ENCODE measurements at regions not wholly inside any gene's neighbourhood (a gene's known extent, or its start where the extent isn't known, plus 50 kb on each side); places are given as distances from the start of the nearest gene placed in this dataset.

- DNase-seq, result no peak
These were observed 102.9 kb downstream of the PFKFB3 start for GRCh38 chr10:6305401-6306321.

DNA sequence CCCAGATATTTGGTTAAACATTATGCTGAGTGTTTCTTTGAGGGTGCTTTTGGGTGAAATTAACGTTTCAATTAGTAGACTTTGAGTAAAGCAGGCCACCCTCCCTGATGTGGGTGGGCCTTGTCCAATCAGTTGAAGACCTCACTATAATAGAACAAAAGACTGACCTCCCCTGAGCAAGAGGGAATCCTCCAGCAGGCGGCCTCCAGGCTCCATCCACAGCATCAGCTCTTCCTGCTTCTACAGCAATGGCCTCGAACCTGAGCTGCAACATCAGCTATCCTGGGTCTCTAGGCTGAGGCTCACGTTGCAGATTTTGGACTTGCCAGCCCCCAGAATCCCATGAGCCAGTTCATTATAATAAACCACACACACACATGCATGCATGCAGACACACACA is 104.2 kb downstream of the PFKFB3 start:
- DNase-seq, result no peak

GRCh38 chr10:6309816-6310215 is 107.1 kb downstream of the PFKFB3 start:
- DNase-seq, result no peak

DNA sequence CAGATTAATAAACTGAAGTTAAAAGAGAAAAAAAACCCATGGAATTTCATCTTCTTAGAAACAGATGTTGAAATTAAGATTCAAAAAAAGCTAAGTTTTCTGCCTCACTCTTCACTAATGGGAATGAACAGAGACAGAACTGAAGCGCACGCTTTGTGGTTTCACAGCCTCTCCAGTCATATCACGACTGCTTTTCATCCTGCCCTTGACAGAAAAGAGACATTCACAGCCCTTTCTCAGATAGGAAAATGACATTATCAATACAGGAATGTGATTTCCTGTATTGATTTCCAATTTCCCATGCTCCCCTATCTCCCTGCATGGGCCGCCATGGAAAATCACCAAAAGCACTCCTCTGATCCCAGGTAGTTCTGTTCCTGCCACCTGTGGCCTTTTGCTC is 108.2 kb downstream of the PFKFB3 start:
- DNase-seq, result peak; percentile 54

- no peak for DNase-seq
These were observed 109.1 kb downstream of the PFKFB3 start for GRCh38 chr10:6311700-6312330.

DNA sequence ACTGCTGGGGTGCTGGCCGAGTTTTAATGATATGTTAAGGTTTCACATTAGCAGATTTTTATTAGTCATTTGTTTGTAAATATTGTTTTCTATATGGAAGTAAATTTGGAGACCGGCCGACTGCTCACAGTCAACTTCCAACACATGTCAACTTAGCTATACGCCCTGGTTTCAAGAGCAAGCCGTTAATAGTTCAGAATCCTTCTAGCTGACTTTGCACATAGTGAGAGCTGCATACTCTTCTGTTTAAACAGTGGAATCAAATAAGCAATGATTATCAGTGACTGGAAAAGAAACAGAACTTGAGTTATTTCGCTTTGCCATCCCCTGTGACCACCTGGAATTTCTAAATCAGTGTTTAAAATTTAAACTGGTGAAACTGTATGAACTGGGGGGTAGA is 109.9 kb downstream of the PFKFB3 start:
- no peak for DNase-seq

DNA sequence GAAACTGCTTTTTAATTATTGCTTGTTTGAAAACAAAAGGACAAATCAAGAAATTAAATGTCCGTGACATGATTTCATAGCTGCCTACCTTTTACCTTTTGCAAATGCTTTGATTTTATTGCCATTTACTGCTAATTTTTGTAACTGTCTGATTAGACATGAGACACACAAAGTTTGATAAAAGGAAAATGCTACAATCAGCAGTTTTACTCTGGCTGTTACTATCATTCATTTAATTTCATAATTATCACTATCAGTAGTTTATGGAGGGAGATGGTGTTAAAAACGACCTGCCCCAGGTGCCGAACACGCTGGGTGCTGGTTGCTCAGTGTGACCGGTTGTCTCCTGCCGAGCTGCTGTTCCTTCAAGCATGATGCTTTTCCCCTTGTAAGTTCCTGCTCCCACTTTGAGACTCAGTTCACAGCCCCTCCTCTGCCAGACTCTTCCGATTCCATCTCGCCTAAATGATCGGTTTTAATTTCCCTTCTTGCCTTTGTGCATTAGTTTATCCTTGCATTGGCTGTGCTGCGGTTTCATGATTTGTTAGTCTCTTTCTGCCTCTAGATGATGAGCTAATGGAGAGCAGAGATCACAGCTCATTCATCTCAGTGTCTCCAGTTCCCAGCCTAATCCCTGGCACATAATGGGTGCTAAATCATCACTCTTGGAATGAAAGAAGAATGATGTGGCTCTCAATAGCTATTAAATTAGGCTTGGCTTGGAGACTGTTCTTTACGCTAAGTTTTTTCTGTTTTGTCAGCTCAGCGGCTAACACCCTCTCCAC is 110.6 kb downstream of the PFKFB3 start:
- DNase-seq, result no peak

- no peak for DNase-seq
These were observed 112.0 kb downstream of the PFKFB3 start for GRCh38 chr10:6314620-6315205.

DNA sequence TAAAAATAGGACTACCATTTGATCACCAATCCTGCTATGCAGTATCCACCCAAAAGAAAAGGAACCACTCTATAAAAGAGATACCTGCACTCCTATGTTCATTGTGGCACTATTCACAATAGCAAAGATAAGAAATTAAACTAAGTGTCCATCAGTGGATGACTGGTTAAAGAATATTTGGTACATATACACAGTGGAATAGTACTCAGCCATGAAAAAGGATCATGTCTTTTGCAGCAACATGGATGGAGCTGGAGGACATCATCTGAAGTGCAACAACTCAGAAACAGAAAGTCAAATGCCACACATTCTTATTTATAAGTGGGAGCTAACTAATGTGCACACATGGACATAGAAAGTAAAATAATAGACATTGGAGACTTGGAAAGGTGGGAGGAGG is 116.4 kb downstream of the PFKFB3 start:
- no peak for DNase-seq

DNA sequence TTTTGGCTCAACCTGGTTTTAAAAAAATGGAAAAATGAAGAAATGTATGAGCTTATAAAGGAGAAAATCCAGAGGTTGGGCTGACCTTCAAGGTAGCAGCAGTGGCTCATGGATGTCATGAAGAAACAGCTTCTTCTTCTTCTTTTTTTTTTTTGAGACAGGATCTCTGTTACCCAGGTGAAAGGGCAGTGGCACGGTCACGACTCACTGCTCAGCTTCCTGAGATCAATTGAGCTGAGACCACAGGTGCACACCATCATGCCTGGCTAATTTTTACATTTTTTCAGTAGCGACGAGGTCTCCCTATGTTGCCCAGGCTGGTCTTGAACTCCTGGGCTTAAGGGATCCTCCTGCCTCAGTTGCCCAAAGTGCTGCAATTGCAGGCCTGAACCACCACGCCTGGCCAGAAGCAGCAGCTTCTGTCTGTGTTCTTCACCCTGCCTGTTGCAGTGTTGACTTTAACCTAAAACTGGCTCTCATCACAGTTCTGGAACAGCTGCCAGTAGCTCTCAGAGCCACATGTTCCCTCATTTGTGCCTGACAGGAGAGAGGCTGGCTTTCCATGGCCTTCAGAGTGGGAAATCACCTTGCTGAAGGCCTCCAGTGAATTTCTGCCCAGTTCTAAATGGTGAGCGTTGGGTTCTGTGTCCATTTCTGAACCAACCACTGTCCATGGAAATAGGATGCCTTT is 117.7 kb downstream of the PFKFB3 start:
- no peak for DNase-seq

- DNase-seq, result no peak
These were observed 119.1 kb downstream of the PFKFB3 start for GRCh38 chr10:6321880-6322279.

GRCh38 chr10:6322805-6323204 is 120.1 kb downstream of the PFKFB3 start:
- no peak for DNase-seq

- DNase-seq, result no peak
These were observed 125.4 kb downstream of the PFKFB3 start for GRCh38 chr10:6327961-6328698.

DNA sequence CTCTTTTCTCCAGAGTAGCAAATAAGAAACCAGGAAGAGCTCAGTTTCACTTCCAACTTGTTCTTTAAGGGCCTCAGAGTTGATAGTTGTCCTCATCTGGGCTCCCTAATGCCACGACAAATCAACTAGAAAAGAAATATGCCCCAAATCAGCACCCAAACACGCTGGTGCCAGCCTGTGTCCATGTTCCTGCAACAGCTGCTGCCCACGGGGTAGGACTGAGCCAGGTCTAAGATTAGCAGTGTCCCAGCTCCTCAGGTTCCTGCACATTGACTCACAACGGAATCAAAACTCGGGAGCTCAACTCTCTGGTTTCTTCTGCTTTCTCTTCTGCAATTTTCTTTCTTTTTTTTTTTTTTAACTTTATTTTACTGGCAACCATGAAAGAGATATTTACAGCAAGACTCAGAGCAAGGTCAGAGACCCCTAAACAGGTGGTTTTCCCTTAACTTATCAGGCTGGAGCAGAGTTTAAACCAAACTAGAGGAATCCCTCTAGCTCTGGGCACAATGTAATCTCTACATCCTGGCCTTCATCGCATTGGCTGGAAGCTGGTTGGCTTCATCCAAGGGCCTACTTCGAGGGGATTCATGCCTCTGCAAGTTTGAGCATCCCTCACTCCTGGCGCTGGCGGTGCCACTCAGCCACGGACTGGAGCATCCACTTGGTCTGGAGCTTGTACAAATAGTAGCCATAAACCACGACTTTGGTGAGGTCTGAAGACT is 126.1 kb downstream of the PFKFB3 start:
- no peak for DNase-seq

GRCh38 chr10:6333086-6333485 is 130.4 kb downstream of the PFKFB3 start:
- no peak for DNase-seq

DNA sequence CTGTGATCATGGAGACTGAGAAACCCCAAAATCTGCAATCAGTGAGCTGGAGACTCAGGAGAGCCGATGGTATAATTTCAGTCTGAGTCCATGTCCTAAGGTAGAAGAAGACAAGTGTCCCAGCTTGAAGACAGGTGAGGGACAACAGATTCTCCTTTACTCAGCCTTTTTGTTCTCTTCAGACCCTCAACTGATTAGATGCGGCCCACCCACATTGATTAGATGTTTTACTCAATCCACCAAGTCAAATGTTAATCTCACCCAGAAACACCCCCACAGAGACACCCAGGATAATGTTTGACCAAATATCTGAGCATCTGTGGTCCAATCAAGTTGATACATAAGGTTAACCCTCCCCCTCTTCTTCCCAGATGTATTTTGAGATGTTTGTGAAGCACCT is 131.2 kb downstream of the PFKFB3 start:
- DNase-seq, result no peak

DNA sequence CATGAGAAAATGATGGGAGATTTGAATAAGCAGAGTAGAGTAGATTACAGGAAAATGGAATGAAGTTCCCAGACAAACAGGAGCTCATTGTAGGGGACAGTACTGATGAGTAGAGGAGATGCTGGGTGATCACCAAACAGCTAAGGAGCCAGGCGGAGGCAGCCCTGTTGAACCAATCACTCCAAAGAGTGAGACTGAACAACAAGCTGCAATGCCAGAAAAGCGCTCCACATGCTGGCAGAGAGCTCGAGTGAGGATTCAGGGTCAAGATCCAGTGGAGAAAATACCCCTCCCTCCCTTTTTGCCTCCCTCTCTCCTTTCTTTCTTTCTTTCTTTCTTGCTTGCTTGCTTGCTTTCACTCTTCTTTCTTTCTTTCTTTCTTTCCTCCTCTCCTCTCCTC is 133.3 kb downstream of the PFKFB3 start:
- DNase-seq, result no peak

GRCh38 chr10:6337382-6337781 is 134.7 kb downstream of the PFKFB3 start:
- no peak for DNase-seq

DNA sequence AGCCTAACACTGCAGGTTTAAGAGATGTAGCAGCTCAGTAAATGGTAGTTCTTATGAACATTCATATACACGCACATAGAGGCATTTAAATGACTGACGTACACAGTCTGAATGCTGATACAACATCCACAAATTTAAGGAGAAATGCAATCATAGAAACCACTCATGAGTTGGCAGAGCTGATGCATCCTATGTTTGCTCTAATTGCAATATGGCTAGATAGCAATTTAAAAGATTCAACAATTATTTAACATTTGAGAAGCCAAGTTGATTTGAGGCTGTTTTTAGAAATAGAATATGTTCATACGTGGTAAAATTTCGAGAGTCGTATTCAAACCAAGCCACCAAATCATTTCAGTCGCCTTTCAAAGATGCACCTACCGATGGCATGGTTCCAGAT is 135.6 kb downstream of the PFKFB3 start:
- no peak for DNase-seq

GRCh38 chr10:6339891-6340290 is 137.2 kb downstream of the PFKFB3 start:
- DNase-seq, result no peak

DNA sequence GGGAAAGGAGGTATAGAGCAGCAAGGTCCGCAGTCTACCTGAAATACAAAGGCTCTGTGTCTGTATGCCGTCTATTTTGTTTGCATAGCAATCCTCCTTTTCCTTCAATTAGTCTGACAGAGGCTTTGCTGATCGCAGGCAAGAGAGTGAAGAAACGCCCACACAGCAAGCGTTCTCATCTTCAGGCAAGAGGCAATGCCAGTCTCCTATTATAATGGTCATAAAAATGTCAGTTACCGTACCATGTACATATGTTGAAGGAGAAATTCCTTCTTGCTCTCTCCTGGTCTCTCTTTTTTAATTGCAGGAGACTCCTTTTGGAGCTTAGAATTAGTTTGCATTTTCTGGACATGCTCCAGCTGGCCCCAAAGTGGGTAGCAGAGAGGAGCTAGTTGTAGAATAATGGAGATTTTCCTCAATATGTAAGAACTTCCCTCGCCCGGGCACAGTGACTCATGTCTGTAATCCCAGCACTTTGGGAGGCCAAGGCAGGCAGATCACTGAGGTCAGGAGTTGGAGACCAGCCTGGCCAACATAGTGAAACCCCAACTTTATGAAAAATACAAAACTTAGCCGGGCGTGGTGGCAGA is 139.5 kb downstream of the PFKFB3 start:
- DNase-seq, result no peak
